ENCODE measurements at regions not wholly inside any gene's neighbourhood (a gene's known extent, or its start where the extent isn't known, plus 50 kb on each side); places are given as distances from the start of the nearest gene placed in this dataset.

- DNase-seq (ENCODE audit: low read depth): peak; percentile 98
- peak; percentile 20 for TF ChIP-seq CTCF (conservative IDR thresholded peaks at IDR 0.05; ENCODE audit: control insufficient read depth, insufficient read depth, low read depth, low read length)
- no peak overlapping the region for H3K4me3 ChIP-seq (ENCODE audit: control insufficient read depth, low read depth, low read length)
Measured at GRCh38 chr16:66266436-66267291, 99.8 kb upstream of the CDH5 start.

GRCh38 chr16:66265556-66266141 is 100.8 kb upstream of the CDH5 start:
- no peak overlapping the region for H3K4me3 ChIP-seq (ENCODE audit: control insufficient read depth, low read depth, low read length)
- no peak for TF ChIP-seq CTCF (conservative IDR thresholded peaks at IDR 0.05; ENCODE audit: control insufficient read depth, insufficient read depth, low read depth, low read length)
- DNase-seq (ENCODE audit: low read depth): no peak

- no peak for TF ChIP-seq CTCF (conservative IDR thresholded peaks at IDR 0.05; ENCODE audit: control insufficient read depth, insufficient read depth, low read depth, low read length)
- DNase-seq (ENCODE audit: low read depth): no peak
- no peak overlapping the region for H3K4me3 ChIP-seq (ENCODE audit: control insufficient read depth, low read depth, low read length)
Measured at GRCh38 chr16:66265048-66265415, 101.5 kb upstream of the CDH5 start.

GRCh38 chr16:66264311-66265047 is 102.0 kb upstream of the CDH5 start:
- DNase-seq (ENCODE audit: low read depth): no peak
- no peak overlapping the region for H3K4me3 ChIP-seq (ENCODE audit: control insufficient read depth, low read depth, low read length)
- TF ChIP-seq CTCF (conservative IDR thresholded peaks at IDR 0.05; ENCODE audit: control insufficient read depth, insufficient read depth, low read depth, low read length): no peak

GRCh38 chr16:66263973-66264310 is 102.5 kb upstream of the CDH5 start:
- no peak overlapping the region for H3K4me3 ChIP-seq (ENCODE audit: control insufficient read depth, low read depth, low read length)
- no peak for TF ChIP-seq CTCF (conservative IDR thresholded peaks at IDR 0.05; ENCODE audit: control insufficient read depth, insufficient read depth, low read depth, low read length)
- DNase-seq (ENCODE audit: low read depth): no peak

- no peak for DNase-seq (ENCODE audit: low read depth)
- TF ChIP-seq CTCF (conservative IDR thresholded peaks at IDR 0.05; ENCODE audit: control insufficient read depth, insufficient read depth, low read depth, low read length): no peak
- no peak overlapping the region for H3K4me3 ChIP-seq (ENCODE audit: control insufficient read depth, low read depth, low read length)
Measured at GRCh38 chr16:66263168-66263972, 103.1 kb upstream of the CDH5 start.

Data from fibroblast of mammary gland (primary cell).